WTC11 (cell line): ENCODE measurements at regions not wholly inside any gene's neighbourhood (a gene's known extent, or its start where the extent isn't known, plus 50 kb on each side); places are given as distances from the start of the nearest gene placed in this dataset.

ENCODE experiments used
- ELF4 ChIP-seq: sonication (generic); formaldehyde crosslinking; IDR thresholded peaks from 2 replicates; pipeline ENCODE4 v1.8.1; 2022; ENCODE audit warnings: low read depth, mild to moderate bottlenecking, moderate library complexity, missing genetic modification reagents
- FOXJ3 ChIP-seq: sonication (generic); formaldehyde crosslinking; IDR thresholded peaks from 2 replicates; pipeline ENCODE4 v1.9.0; 2021; ENCODE audit warnings: missing genetic modification reagents, mild to moderate bottlenecking, borderline replicate concordance
- GABPB1 ChIP-seq: sonication (generic); formaldehyde crosslinking; IDR thresholded peaks from 2 replicates; pipeline ENCODE4 v1.8.1; 2023; ENCODE audit warnings: mild to moderate bottlenecking, missing genetic modification reagents
- ZNF423 ChIP-seq: fragments of 250-450 bp; sonication (Bioruptor Pico); IDR thresholded peaks from 2 replicates; pipeline ENCODE4 v2.1.2; 2022; ENCODE audit warnings: mild to moderate bottlenecking, moderate library complexity
- TF ChIP-seq, protein P1 (sequence below): fragments of 200-600 bp; IDR thresholded peaks from 2 replicates; pipeline ENCODE4 v1.8.0; 2022; ENCODE audit warnings: antibody characterized with exemption
- TF ChIP-seq, protein P2 (sequence below): sonication (generic); formaldehyde crosslinking; IDR thresholded peaks from 2 replicates; pipeline ENCODE4 v1.8.1; 2023; ENCODE audit warnings: mild to moderate bottlenecking, missing genetic modification reagents, moderate library complexity
- TF ChIP-seq, protein P3 (sequence below): sonication (generic); formaldehyde crosslinking; IDR thresholded peaks from 2 replicates; pipeline ENCODE4 v1.8.0; 2022; ENCODE audit warnings: mild to moderate bottlenecking, missing genetic modification reagents
- TF ChIP-seq, protein P4 (sequence below): sonication (generic); formaldehyde crosslinking; IDR thresholded peaks from 2 replicates; pipeline ENCODE4 v1.8.1; 2022; ENCODE audit warnings: low read depth, missing genetic modification reagents, borderline replicate concordance
- TF ChIP-seq, protein P5 (sequence below): fragments of 250-450 bp; sonication (Bioruptor Pico); conservative IDR thresholded peaks from 2 replicates; pipeline ENCODE4 v1.9.0; 2021; ENCODE audit warnings: mild to moderate bottlenecking
- TF ChIP-seq, protein P6 (sequence below): sonication (generic); formaldehyde crosslinking; IDR thresholded peaks from 2 replicates; pipeline ENCODE4 v1.8.0; 2022; ENCODE audit warnings: mild to moderate bottlenecking, missing genetic modification reagents
- TF ChIP-seq, protein P7 (sequence below): sonication (generic); formaldehyde crosslinking; IDR thresholded peaks from 2 replicates; pipeline ENCODE4 v1.8.1; 2023; ENCODE audit warnings: mild to moderate bottlenecking, missing genetic modification reagents, borderline replicate concordance

DNA sequence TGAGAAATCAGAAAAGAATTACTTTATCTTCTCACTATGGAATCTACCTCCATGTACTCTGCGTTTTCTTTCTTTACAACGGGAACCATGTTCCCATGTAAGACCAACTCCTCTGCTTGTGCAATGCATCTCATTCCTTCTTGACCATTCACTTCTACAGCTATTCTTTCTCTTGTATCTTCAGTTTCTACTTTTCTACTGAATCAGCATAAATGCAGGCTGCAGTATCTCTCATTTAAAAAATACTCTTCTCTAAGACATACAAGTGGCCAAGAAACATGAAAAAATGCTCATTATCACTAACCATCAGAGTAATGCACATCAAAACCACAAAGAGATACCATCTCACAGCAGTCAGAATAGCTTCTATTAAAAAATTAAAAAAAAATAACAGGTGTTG, 74.1 kb upstream of the NANOGP8 start:
- TF ChIP-seq, protein P1, sequence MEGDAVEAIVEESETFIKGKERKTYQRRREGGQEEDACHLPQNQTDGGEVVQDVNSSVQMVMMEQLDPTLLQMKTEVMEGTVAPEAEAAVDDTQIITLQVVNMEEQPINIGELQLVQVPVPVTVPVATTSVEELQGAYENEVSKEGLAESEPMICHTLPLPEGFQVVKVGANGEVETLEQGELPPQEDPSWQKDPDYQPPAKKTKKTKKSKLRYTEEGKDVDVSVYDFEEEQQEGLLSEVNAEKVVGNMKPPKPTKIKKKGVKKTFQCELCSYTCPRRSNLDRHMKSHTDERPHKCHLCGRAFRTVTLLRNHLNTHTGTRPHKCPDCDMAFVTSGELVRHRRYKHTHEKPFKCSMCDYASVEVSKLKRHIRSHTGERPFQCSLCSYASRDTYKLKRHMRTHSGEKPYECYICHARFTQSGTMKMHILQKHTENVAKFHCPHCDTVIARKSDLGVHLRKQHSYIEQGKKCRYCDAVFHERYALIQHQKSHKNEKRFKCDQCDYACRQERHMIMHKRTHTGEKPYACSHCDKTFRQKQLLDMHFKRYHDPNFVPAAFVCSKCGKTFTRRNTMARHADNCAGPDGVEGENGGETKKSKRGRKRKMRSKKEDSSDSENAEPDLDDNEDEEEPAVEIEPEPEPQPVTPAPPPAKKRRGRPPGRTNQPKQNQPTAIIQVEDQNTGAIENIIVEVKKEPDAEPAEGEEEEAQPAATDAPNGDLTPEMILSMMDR, result no peak
- TF ChIP-seq, protein P2, sequence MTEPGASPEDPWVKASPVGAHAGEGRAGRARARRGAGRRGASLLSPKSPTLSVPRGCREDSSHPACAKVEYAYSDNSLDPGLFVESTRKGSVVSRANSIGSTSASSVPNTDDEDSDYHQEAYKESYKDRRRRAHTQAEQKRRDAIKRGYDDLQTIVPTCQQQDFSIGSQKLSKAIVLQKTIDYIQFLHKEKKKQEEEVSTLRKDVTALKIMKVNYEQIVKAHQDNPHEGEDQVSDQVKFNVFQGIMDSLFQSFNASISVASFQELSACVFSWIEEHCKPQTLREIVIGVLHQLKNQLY (CRISPR knock-in tag), result no peak
- TF ChIP-seq, protein P3, sequence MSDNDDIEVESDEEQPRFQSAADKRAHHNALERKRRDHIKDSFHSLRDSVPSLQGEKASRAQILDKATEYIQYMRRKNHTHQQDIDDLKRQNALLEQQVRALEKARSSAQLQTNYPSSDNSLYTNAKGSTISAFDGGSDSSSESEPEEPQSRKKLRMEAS (CRISPR knock-in tag), result no peak
- TF ChIP-seq, protein P4, sequence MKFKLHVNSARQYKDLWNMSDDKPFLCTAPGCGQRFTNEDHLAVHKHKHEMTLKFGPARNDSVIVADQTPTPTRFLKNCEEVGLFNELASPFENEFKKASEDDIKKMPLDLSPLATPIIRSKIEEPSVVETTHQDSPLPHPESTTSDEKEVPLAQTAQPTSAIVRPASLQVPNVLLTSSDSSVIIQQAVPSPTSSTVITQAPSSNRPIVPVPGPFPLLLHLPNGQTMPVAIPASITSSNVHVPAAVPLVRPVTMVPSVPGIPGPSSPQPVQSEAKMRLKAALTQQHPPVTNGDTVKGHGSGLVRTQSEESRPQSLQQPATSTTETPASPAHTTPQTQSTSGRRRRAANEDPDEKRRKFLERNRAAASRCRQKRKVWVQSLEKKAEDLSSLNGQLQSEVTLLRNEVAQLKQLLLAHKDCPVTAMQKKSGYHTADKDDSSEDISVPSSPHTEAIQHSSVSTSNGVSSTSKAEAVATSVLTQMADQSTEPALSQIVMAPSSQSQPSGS (CRISPR knock-in tag), result no peak
- TF ChIP-seq, protein P5, sequence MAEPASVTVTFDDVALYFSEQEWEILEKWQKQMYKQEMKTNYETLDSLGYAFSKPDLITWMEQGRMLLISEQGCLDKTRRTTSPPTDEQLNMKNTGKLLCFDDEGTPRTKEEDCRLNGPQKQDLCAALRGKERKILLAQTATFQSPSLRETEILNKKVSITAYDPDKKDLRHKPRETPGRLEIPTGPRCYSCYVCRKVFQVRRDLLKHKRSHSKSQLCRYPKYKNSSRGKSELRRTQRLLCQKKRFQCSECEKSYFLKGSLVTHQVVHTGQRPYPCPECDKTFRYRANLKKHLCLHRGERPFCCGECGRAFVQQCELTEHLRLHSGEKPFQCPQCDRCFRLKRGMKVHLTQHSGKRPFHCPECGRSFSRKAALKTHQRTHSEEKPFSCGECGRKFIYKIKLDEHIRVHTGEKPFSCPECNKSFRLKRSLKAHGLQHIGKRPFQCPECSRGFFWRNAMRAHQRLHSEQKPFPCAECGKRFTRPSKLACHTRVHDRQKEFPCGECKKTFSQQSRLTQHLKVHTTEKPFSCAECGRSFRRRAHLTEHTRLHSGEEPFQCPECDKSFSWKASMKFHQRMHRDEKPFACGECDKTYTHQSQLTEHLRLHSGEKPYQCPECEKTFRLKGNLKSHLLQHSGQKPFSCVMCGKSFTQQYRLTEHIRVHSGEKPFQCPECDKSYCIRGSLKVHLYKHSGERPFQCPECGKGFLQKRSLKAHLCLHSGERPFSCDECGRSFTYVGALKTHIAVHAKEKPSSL, result no peak
- no peak for TF ChIP-seq GABPB1 (CRISPR knock-in tag)
- TF ChIP-seq, protein P6, sequence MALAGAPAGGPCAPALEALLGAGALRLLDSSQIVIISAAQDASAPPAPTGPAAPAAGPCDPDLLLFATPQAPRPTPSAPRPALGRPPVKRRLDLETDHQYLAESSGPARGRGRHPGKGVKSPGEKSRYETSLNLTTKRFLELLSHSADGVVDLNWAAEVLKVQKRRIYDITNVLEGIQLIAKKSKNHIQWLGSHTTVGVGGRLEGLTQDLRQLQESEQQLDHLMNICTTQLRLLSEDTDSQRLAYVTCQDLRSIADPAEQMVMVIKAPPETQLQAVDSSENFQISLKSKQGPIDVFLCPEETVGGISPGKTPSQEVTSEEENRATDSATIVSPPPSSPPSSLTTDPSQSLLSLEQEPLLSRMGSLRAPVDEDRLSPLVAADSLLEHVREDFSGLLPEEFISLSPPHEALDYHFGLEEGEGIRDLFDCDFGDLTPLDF (CRISPR knock-in tag), result no peak
- TF ChIP-seq FOXJ3 (CRISPR knock-in tag), result no peak
- TF ChIP-seq, protein P7, sequence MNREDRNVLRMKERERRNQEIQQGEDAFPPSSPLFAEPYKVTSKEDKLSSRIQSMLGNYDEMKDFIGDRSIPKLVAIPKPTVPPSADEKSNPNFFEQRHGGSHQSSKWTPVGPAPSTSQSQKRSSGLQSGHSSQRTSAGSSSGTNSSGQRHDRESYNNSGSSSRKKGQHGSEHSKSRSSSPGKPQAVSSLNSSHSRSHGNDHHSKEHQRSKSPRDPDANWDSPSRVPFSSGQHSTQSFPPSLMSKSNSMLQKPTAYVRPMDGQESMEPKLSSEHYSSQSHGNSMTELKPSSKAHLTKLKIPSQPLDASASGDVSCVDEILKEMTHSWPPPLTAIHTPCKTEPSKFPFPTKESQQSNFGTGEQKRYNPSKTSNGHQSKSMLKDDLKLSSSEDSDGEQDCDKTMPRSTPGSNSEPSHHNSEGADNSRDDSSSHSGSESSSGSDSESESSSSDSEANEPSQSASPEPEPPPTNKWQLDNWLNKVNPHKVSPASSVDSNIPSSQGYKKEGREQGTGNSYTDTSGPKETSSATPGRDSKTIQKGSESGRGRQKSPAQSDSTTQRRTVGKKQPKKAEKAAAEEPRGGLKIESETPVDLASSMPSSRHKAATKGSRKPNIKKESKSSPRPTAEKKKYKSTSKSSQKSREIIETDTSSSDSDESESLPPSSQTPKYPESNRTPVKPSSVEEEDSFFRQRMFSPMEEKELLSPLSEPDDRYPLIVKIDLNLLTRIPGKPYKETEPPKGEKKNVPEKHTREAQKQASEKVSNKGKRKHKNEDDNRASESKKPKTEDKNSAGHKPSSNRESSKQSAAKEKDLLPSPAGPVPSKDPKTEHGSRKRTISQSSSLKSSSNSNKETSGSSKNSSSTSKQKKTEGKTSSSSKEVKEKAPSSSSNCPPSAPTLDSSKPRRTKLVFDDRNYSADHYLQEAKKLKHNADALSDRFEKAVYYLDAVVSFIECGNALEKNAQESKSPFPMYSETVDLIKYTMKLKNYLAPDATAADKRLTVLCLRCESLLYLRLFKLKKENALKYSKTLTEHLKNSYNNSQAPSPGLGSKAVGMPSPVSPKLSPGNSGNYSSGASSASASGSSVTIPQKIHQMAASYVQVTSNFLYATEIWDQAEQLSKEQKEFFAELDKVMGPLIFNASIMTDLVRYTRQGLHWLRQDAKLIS (CRISPR knock-in tag), result no peak
- no peak for TF ChIP-seq ZNF423 (CRISPR knock-in tag)
- no peak for TF ChIP-seq ELF4
